ENCODE measurements at regions not wholly inside any gene's neighbourhood (a gene's known extent, or its start where the extent isn't known, plus 50 kb on each side); places are given as distances from the start of the nearest gene placed in this dataset.
"Not testable (repeated sequence)": the region's sequence is repeated elsewhere in the genome, so short reads cannot be mapped to it uniquely, and the experiment has no call there.

GRCh38 chr11:129691142-129691541, 124.5 kb upstream of the TMEM45B start:
- intact Hi-C loops (cut with DNase I): no loop called here
- no peak for DNase-seq (ENCODE audit: low spot score)

- intact Hi-C loops (cut with DNase I): no loop called here
- DNase-seq (ENCODE audit: low spot score): no peak
Measured at GRCh38 chr11:129694538-129694937, 121.1 kb upstream of the TMEM45B start.

- no peak for DNase-seq (ENCODE audit: low spot score)
- intact Hi-C loops (cut with DNase I): no loop called here
Measured at GRCh38 chr11:129694966-129695365, 120.7 kb upstream of the TMEM45B start.

GRCh38 chr11:129695571-129696308, 119.9 kb upstream of the TMEM45B start:
- no peak for DNase-seq (ENCODE audit: low spot score)
- intact Hi-C loops (cut with DNase I): no loop called here

GRCh38 chr11:129696309-129696989, 119.2 kb upstream of the TMEM45B start:
- no peak for DNase-seq (ENCODE audit: low spot score)
- intact Hi-C loops (cut with DNase I): no loop called here

- DNase-seq (ENCODE audit: low spot score): no peak
- intact Hi-C loops (cut with DNase I): no loop called here
Measured at GRCh38 chr11:129698212-129698611, 117.4 kb upstream of the TMEM45B start.

- intact Hi-C loops (cut with DNase I): no loop called here
Measured at GRCh38 chr11:129699711-129700304, 115.8 kb upstream of the TMEM45B start.

GRCh38 chr11:129700701-129701100, 114.9 kb upstream of the TMEM45B start:
- no peak for DNase-seq (ENCODE audit: low spot score)
- intact Hi-C loops (cut with DNase I): no loop called here

More at GRCh38 chr11:129699711-129700304, 115.8 kb upstream of the TMEM45B start:
- DNase-seq (ENCODE audit: low spot score): no peak

GRCh38 chr11:129701706-129702105, 113.9 kb upstream of the TMEM45B start:
- no peak for DNase-seq (ENCODE audit: low spot score)
- intact Hi-C loops (cut with DNase I): no loop called here

- no peak for DNase-seq (ENCODE audit: low spot score)
- intact Hi-C loops (cut with DNase I): no loop called here
Measured at GRCh38 chr11:129702410-129703398, 112.9 kb upstream of the TMEM45B start.

- no peak for DNase-seq (ENCODE audit: low spot score)
- intact Hi-C loops (cut with DNase I): no loop called here
Measured at GRCh38 chr11:129703846-129704245, 111.8 kb upstream of the TMEM45B start.

GRCh38 chr11:129704831-129705230, 110.8 kb upstream of the TMEM45B start:
- intact Hi-C loops (cut with DNase I): no loop called here

GRCh38 chr11:129705341-129705740, 110.3 kb upstream of the TMEM45B start:
- intact Hi-C loops (cut with DNase I): no loop called here
- no peak for DNase-seq (ENCODE audit: low spot score)

More at GRCh38 chr11:129704831-129705230, 110.8 kb upstream of the TMEM45B start:
- no peak for DNase-seq (ENCODE audit: low spot score)

- DNase-seq (ENCODE audit: low spot score): no peak
- intact Hi-C loops (cut with DNase I): no loop called here
Measured at GRCh38 chr11:129705933-129706332, 109.7 kb upstream of the TMEM45B start.

GRCh38 chr11:129709801-129710398, 105.7 kb upstream of the TMEM45B start:
- DNase-seq (ENCODE audit: low spot score): peak; percentile 69
- intact Hi-C loops (cut with DNase I): no loop called here

- DNase-seq (ENCODE audit: low spot score): peak; percentile 54
- intact Hi-C loops (cut with DNase I): no loop called here
Measured at GRCh38 chr11:129710423-129710822, 105.2 kb upstream of the TMEM45B start.

- intact Hi-C loops (cut with DNase I): no loop called here
- DNase-seq (ENCODE audit: low spot score): no peak
Measured at GRCh38 chr11:129711760-129712159, 103.9 kb upstream of the TMEM45B start.

GRCh38 chr11:129712486-129713240, 103.0 kb upstream of the TMEM45B start:
- peak; percentile 37 for DNase-seq (ENCODE audit: low spot score)

More at GRCh38 chr11:129712486-129713240, 103.0 kb upstream of the TMEM45B start:
- intact Hi-C loops (cut with DNase I): not testable (repeated sequence)

Measured in posterior vena cava (tissue), 2 donors.